ENCODE measurements at regions not wholly inside any gene's neighbourhood (a gene's known extent, or its start where the extent isn't known, plus 50 kb on each side); places are given as distances from the start of the nearest gene placed in this dataset.

GRCh38 chr11:95577716-95578460, 211.7 kb downstream of the FAM76B start:
- no peak for DNase-seq

- no peak for DNase-seq
Measured at GRCh38 chr11:95576146-95576845, 213.3 kb downstream of the FAM76B start.

GRCh38 chr11:95575517-95575916, 214.1 kb downstream of the FAM76B start:
- no peak for DNase-seq

DNA sequence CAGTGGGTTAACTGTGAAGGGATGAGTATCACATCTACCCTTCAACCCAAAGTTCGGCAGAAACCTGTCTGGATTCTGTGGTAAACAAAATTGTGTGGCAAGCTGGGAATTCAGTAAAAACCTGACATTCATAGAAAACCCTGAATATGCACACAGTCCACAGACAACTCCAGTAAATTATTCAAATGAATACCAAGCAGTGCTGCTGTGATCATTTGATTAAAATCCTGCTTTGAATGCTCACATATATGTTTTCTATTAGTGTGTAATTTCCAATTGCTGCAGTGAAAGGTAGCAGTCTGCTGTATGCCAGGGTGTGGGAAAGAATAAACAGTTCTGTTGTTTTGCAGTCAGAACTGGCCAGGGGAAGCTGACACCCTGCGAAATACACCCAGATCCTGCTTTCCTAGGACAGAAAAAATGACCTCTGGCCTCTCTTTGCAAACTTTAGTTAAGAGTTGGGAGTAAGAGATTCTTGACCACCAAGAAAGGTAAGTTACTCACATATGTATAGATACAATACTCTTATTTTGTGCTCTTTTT, 217.8 kb downstream of the FAM76B start:
- no peak for DNase-seq

DNA sequence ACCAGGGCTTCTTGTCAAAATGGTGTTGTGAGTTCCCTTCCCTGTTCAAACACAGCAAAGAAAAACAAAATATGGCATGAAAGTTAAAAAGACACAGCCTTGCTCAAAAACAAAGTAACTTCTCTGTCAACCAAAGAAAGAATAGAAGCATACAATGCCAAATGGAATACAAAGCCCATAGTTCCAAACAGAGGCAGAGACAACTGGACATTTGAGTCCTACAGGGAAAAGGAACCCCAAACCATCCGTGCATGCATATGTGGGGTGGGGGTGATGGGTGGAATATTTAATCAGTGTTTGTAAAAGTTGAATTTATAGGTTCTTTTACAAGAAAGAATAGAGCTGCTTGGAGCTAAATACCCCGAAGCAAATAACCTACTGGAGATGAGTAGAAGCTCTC, 218.7 kb downstream of the FAM76B start:
- DNase-seq, result no peak

GRCh38 chr11:95569207-95569606, 220.4 kb downstream of the FAM76B start:
- no peak for DNase-seq

DNA sequence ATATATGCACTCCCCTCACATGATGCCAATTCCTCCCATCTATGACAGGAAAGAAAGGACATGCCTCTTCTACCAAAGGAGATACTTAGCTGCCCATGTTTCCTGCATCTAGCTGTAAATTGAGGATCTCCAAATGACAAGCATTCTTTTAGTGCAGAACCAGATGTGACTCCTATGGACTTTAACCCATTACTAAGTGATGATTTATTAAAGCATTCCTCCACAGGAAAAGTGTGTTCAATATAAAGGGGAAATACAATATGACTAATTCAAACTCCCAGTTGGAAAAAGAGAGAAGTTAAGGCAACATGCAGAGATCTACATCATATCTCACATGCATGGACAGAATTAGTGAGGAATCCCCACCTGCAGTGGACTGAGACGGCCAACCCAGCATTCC, 221.3 kb downstream of the FAM76B start:
- no peak for DNase-seq

- DNase-seq, result no peak
Measured at GRCh38 chr11:95567685-95568084, 221.9 kb downstream of the FAM76B start.

GRCh38 chr11:95566211-95566610, 223.4 kb downstream of the FAM76B start:
- DNase-seq, result no peak

- DNase-seq, result no peak
Measured at GRCh38 chr11:95565724-95566141, 223.8 kb downstream of the FAM76B start.

DNA sequence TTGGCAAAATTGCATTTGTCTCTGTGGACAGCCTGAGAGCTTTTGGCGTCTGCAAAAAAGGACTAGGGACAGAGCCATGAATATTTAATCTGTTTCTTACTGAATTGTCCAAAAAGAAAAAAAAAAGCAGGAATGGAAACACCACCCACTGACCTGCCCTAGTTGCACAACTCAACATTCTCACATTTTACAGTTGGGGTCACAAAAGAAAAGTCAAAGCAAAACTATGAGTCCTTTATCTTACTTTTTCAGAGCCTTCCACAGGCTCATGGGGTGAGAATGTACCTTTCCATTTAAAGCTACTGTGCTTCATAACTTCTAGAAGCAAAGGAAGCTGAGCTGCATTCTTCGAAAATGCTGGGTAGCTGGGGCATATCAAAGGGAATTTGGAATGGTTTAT, 225.7 kb downstream of the FAM76B start:
- DNase-seq, result no peak

DNA sequence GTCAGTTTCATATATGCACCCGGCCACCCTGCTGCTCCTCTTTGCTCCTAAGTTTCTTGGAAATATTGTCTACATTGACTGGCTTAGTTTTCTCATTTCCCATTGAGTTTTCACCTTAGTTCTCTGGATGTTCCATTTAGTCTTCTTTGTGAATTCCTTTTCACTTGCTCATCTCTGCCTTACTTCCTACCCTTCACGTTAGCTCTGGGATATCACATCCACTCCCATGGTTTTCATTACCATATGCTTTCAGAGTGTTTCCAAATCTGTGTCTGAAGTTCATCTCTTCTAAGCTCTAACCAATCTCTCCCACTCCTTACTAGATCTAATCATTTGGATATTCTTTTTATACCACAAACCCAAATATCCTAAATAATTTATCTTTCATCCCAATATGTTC, 226.4 kb downstream of the FAM76B start:
- no peak for DNase-seq

DNA sequence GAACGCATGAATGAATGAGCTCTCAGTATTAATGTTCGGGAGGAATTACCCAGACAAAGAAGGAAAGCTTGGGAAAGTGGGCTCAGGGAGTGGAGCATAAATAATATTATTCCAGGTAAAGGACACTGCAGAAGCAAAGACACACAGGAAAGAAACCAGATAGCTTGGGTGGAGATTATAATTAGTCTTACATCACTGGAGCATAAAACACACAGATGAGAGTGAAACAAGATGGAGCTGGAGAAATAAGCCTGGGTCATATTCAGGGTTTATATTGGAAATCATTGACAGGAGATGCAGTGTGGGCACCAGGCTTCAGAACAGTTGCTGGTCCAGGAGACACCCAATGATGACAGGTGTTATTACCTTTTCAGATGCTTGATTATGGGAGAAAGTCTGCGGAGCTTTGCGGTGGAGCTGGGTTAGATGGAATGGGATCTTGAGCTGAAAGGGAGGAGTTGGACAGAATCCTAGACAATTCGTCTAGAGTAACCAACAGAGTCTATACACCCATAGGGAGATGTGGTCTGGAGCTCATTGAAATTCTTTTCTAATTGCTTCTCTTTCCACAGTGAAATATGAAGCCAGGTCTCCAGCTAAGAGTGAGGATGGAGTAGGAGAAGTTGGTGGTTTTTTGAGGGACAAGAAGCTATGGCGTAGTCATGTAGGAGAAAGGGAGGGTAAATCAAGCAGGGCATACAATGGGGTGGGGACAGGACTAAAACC, 227.2 kb downstream of the FAM76B start:
- DNase-seq, result no peak

- no peak for DNase-seq
Measured at GRCh38 chr11:95559899-95560298, 229.7 kb downstream of the FAM76B start.

- DNase-seq, result no peak
Measured at GRCh38 chr11:95557376-95557775, 232.2 kb downstream of the FAM76B start.

DNA sequence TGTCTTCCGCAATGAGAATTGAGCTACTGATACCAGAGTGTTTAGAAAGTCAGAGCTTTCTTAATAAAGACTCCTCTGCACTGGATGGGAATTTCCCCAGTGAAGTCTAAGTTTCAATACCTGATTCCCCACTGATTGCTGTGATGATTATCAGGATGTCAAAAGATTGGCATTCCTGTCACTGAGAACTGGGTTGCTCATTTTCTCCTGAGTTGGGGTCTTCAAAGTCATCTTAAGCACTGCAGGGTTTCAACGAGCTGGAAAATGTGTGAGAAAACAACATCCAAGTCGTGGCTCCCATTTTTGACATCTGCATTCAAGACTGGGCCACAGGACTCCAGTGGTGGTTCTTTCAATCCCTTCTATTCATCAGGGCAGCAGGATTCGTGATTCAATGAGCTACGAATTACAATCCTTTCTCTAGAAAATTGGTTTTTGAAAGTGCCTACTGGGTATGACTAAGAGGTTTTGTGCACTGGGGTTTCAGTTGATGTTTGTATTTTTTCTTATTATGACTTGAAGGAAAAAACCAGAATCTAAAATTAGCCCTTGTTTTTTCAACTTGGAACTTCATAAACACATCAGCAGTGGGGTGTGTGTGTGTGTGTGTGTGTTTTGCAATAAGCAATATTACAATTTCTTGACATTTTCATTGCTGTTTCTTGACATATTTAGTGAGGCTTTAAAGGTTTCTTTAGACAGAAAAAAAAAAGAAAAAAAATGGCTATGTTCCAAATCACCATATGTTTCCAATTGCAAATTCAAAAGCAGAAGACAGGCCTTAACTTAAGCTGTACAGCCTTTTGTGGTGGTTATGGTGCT, 233.0 kb downstream of the FAM76B start:
- DNase-seq, result no peak

- DNase-seq, result no peak
Measured at GRCh38 chr11:95556011-95556341, 233.6 kb downstream of the FAM76B start.

DNA sequence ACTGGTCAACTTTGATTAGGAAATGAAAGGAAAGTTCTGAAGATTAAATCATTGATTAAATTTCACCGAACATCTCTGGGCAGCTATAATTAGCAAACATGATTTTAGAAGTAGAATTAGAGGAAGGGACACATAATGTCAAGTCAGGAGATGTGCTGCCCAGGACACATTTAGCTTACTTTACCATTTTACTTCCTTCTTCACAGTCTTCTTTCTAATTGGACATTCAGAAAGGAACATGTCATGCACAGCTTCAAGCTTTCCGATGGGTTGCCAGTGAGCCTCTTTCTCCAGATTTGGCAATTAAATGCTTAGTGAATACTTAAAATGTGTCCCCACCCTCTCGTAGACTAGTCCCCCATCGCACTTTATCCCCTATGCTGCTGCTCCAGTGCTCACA, 234.7 kb downstream of the FAM76B start:
- no peak for DNase-seq

GRCh38 chr11:95549301-95549700, 240.3 kb downstream of the FAM76B start:
- peak; percentile 41 for DNase-seq

DNA sequence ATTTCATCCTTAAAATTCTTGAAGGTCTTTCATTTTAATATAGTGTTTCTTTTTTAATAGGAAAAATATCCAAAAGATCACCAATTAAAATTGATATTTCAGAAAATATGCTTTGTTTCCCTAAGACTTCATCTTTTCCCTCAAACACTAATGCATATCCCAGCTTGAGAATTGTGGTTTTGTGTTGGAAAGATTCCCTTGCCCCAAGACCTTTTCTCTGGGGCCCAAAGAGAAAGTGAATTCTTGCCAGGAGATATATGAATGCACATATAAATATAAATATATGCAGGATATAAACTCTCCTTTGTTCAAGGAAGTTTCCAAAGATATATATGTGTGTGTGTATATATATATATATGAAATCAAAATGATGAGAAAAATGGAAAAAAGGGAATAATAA, 241.2 kb downstream of the FAM76B start:
- DNase-seq, result no peak

GRCh38 chr11:95547976-95548375, 241.6 kb downstream of the FAM76B start:
- DNase-seq, result no peak

GRCh38 chr11:95547186-95547585, 242.4 kb downstream of the FAM76B start:
- no peak for DNase-seq
